Ovary (tissue), 7 donors: ENCODE measurements at regions not wholly inside any gene's neighbourhood (a gene's known extent, or its start where the extent isn't known, plus 50 kb on each side); places are given as distances from the start of the nearest gene placed in this dataset.
A peak's percentile ranks its signal among the peaks of the same experiment; 100 is the strongest.

Source experiments
- DNase-seq, 5 donors: peaks; one replicate each; pipeline ENCODE4 v3.0.0-alpha.2; 2019 to 2020
- H3K27ac ChIP-seq, 2 donors: fragments of 200-600 bp; one replicate each; pipeline versions ENCODE4 v1.5.1 to v1.8.0; 2019 to 2022
- H3K27me3 ChIP-seq: fragments of 200-600 bp; one replicate; pipeline ENCODE4 v1.8.0; 2022
- H3K36me3 ChIP-seq: fragments of 200-600 bp; sonication (generic); one replicate; pipeline ENCODE4 v1.5.1; 2019
- H3K4me1 ChIP-seq: one replicate; pipeline ENCODE4 v1.8.1; 2013; ENCODE audit warnings: mild to moderate bottlenecking, moderate library complexity; ENCODE audit not compliant: insufficient read depth
- H3K4me3 ChIP-seq: fragments of 200-600 bp; sonication (generic); one replicate; pipeline ENCODE4 v1.5.1; 2017
- H3K9me3 ChIP-seq, 2 donors: fragments of 200-600 bp in 1 of 2; sonication (generic) in 1 of 2; one replicate each; pipeline versions ENCODE4 v1.5.1 to v1.8.1; 2013 to 2019; ENCODE audit warnings: mild to moderate bottlenecking in 1 of 2, moderate library complexity in 1 of 2
- EP300 ChIP-seq: sonication (generic); formaldehyde crosslinking; IDR thresholded peaks from one replicate; pipeline ENCODE4 v1.6.1; 2017; ENCODE audit warnings: antibody characterized with exemption
- POLR2A ChIP-seq: fragments of 450-650 bp; IDR thresholded peaks from one replicate; pipeline ENCODE4 v1.6.1; 2017; ENCODE audit warnings: antibody characterized with exemption, mild to moderate bottlenecking, moderate library complexity
- WGBS, 3 donors: extraction: QIAGEN DNeasy Blood & Tissue Kit in 1 of 3; methylation state at CpG; one replicate each; pipeline versions ENCODE4 v1.1.5 to v1.1.7; 2013 to 2017; 5-methylcytosine and 5-hydroxymethylcytosine counted together
- intact Hi-C, 4 donors: fragments of 100-400 bp; cut with DNase I; formaldehyde crosslinking; loops; one replicate each; pipeline versions ENCODE4 v1.11.0 to v1.15.1; 2022 to 2023
- TF ChIP-seq, protein P1 (sequence below), 3 donors: fragments of 450-650 bp in 2 of 3; fragments of 200-600 bp in 1 of 3; IDR thresholded peaks; one replicate each; pipeline versions ENCODE4 v1.5.1 to v1.8.0; 2016 to 2022; ENCODE audit warnings: antibody characterized with exemption in 3 of 3, mild to moderate bottlenecking in 1 of 3
- donor health status: DM: no; HTN: no; CAD: no; lungs with moderate emphysema.
- donor health status: DM: no; HTN: no; CAD: no.
- donor health status: Bipolar disorder and iron deficiency.
- donor health status: DM: no; HTN: no; CAD: no.
- donor health status: DM: yes; HTN: yes; CAD: no.

DNA sequence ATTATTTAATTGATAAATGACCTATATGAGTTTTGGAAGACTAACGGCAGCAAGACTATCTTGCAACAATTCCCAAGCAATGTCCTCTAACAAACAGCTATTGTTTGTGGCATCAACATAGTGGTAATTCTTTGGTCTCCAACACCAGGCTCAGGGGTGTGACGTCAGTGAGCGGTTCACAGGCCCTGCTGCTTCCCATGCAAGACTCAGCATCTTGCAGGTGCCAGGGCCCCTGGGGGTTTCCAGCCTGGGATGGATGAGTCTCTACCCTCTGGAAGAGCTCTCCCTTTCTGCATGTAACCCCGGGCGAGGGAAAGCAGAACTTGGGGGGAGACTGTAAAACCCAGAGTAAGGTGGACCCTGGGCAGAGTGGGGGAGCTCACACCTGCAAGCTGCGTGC, 164.7 kb downstream of the ACTR3B start:
- H3K27ac ChIP-seq, result no peak overlapping the region
- H3K4me1 ChIP-seq, result peaks cover 5% of the 10 kb centered on the region
- H3K27me3 ChIP-seq, result no peaks in the 10 kb centered on the region
- intact Hi-C loops, result no loop called here
- 88 to 91% (median 90%) methylated on average over 6 of the region's 6 CpGs for WGBS, 3 donors
- no peak for TF ChIP-seq EP300
- no peak for TF ChIP-seq POLR2A
- TF ChIP-seq, protein P1, sequence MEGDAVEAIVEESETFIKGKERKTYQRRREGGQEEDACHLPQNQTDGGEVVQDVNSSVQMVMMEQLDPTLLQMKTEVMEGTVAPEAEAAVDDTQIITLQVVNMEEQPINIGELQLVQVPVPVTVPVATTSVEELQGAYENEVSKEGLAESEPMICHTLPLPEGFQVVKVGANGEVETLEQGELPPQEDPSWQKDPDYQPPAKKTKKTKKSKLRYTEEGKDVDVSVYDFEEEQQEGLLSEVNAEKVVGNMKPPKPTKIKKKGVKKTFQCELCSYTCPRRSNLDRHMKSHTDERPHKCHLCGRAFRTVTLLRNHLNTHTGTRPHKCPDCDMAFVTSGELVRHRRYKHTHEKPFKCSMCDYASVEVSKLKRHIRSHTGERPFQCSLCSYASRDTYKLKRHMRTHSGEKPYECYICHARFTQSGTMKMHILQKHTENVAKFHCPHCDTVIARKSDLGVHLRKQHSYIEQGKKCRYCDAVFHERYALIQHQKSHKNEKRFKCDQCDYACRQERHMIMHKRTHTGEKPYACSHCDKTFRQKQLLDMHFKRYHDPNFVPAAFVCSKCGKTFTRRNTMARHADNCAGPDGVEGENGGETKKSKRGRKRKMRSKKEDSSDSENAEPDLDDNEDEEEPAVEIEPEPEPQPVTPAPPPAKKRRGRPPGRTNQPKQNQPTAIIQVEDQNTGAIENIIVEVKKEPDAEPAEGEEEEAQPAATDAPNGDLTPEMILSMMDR (IDR thresholded peaks at IDR 0.05), result no peak
- no peak overlapping the region for H3K4me3 ChIP-seq
- no peak for DNase-seq
- no peaks in the 10 kb centered on the region for H3K36me3 ChIP-seq
- no peaks in the 10 kb centered on the region for H3K9me3 ChIP-seq

DNA sequence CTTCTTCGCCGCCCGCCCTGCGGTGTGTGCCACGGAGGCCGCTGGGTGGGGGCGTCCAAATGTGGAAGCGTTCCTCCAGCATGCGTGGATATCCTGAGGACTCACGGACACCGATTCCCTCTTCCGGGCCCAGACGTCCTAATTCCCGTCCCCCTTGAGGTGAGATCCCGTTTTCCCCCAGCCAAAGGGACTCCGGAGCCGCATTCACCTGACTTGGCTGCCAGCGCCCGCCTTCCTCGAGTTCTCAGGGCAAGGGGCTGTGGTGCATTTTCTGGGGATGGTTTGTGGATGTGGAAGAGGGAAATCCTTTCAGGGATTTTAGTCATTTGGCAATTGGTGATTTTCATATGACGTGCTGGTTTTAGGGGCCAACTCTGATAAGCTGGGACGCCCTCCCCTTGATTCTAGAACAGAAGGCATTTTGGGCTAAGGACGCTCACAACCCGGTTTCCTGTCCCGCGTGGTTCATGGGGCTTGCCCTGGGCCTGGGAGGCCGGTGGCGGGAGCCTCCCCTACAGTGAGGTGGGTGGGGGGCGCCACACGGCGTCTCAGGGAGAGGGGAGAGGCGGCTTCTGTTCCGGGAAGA, 165.4 kb downstream of the ACTR3B start:
- Histone ChIP-seq H3K4me1 (peaks cover 5% of the 10 kb centered on the region), H3K27me3 (no peaks in the 10 kb centered on the region), H3K9me3 (no peaks in the 10 kb centered on the region), H3K4me3 (peak overlapping the region; percentile 30), H3K27ac (no peak overlapping the region), H3K36me3 (no peaks in the 10 kb centered on the region)
- no peak for TF ChIP-seq POLR2A
- TF ChIP-seq, protein P1 (IDR thresholded peaks at IDR 0.05), result no peak
- TF ChIP-seq EP300, result no peak
- 39 to 49% (median 41%) methylated on average over 32 to 33 of the region's 33 CpGs for WGBS, 3 donors
- DNase-seq, result no peak
- intact Hi-C loops, result no loop called here

DNA sequence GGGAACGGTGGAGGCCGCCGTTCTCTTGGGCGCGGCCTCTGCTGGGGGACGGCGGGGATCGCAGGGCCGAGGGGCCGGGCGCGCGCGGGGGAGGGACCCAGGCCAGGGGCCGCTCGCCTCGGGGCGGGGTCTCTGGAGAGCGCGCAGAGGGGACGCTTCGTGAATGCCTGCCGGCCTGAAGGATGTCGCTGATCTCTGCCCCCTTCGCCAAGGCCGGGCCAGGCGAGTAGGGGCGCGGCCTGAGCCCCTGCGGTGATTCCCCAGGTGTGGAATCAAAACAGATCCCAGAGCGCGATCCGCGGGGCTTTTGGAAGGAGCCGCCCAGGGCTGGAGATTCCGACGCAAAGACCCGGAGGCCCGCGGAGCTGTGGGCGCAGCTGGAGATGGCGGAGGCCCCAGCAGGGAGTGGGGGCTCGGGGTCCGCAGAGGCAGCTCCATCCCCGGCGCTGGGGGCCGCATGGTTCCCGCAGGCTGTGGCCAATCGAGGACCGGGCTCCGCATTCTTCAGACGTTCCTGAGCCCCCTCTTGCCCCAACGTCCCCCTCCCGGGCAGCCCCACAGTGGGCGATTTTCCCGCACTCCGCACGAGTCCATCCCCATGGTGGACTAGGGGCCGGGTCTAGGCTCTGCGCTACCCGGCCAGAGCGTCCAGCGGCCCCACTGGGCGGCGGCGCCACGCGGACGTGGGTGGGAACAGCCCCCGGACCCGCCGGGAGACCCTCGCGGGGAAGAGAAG, 166.0 kb downstream of the ACTR3B start:
- DNase-seq, result peak in 3 of 5 donors; percentile 34 to 51 (median 40)
- TF ChIP-seq EP300 (no peak), POLR2A (no peak)
- TF ChIP-seq, protein P1 (IDR thresholded peaks at IDR 0.05), result no peak
- WGBS, 3 donors, result 0 to 2% (median 1%) methylated on average over 35 to 74 of the region's 74 CpGs
- H3K4me3 ChIP-seq, result peak overlapping the region; percentile 30
- intact Hi-C loops, result no loop called here
- H3K9me3 ChIP-seq, result no peaks in the 10 kb centered on the region
- no peaks in the 10 kb centered on the region for H3K27me3 ChIP-seq
- H3K36me3 ChIP-seq, result no peaks in the 10 kb centered on the region
- H3K27ac ChIP-seq, result no peak overlapping the region
- peaks cover 5% of the 10 kb centered on the region for H3K4me1 ChIP-seq

DNA sequence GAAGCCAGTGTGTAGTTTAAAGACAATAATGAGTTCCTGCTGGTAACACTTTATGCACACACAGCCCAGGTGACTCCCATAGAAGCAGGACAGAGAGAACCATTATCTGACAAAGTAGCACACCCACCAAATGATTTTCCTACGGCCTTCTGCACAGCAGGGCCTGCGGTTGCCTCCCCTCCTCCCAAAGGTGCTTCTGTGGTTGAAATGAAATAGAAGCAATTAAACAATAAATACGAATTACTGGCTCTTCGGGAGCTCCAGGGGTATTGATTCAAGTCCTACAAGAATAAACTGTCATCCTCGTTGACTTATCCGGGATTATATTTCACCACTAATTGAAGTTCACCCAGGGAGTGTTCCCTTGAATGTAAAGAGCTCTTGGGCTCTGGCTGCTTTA, 172.1 kb downstream of the ACTR3B start:
- DNase-seq, result no peak
- no peaks in the 10 kb centered on the region for H3K4me1 ChIP-seq
- H3K36me3 ChIP-seq, result no peaks in the 10 kb centered on the region
- intact Hi-C loops, result no loop called here
- H3K9me3 ChIP-seq, result no peaks in the 10 kb centered on the region
- H3K27ac ChIP-seq, result no peak overlapping the region
- no peaks in the 10 kb centered on the region for H3K27me3 ChIP-seq
- TF ChIP-seq POLR2A (no peak), EP300 (no peak)
- TF ChIP-seq, protein P1 (IDR thresholded peaks at IDR 0.05), result no peak
- WGBS, 3 donors, result 84 to 85% (median 85%) methylated on average over 6 of the region's 6 CpGs
- no peak overlapping the region for H3K4me3 ChIP-seq
